ENCODE measurements at regions not wholly inside any gene's neighbourhood (a gene's known extent, or its start where the extent isn't known, plus 50 kb on each side); places are given as distances from the start of the nearest gene placed in this dataset.

DNA sequence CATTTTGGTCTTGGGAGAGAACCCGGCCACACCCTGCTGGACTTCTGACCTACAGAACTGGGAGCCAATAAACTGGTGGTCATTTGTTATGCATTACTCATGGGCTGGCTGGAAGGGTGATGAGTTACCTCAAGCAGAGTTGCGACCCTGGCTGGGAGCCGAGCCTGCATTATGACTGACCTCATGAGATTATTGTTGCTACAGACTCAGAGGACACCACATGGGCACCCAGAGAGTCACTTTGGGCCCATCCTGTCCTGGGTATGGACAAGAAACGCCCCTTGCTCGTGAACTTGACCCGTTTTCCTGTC, 531.7 kb downstream of the TBC1D22A start:
- no peak for DNase-seq (ENCODE audit: extremely low read depth, low read depth)
- TF ChIP-seq, protein P1, sequence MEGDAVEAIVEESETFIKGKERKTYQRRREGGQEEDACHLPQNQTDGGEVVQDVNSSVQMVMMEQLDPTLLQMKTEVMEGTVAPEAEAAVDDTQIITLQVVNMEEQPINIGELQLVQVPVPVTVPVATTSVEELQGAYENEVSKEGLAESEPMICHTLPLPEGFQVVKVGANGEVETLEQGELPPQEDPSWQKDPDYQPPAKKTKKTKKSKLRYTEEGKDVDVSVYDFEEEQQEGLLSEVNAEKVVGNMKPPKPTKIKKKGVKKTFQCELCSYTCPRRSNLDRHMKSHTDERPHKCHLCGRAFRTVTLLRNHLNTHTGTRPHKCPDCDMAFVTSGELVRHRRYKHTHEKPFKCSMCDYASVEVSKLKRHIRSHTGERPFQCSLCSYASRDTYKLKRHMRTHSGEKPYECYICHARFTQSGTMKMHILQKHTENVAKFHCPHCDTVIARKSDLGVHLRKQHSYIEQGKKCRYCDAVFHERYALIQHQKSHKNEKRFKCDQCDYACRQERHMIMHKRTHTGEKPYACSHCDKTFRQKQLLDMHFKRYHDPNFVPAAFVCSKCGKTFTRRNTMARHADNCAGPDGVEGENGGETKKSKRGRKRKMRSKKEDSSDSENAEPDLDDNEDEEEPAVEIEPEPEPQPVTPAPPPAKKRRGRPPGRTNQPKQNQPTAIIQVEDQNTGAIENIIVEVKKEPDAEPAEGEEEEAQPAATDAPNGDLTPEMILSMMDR (IDR thresholded peaks at IDR 0.05; ENCODE audit: low read depth, low read length, missing control alignments) = no peak
- no peak overlapping the region for H3K4me3 ChIP-seq (replicated peaks; ENCODE audit: low read depth, low read length)

DNA sequence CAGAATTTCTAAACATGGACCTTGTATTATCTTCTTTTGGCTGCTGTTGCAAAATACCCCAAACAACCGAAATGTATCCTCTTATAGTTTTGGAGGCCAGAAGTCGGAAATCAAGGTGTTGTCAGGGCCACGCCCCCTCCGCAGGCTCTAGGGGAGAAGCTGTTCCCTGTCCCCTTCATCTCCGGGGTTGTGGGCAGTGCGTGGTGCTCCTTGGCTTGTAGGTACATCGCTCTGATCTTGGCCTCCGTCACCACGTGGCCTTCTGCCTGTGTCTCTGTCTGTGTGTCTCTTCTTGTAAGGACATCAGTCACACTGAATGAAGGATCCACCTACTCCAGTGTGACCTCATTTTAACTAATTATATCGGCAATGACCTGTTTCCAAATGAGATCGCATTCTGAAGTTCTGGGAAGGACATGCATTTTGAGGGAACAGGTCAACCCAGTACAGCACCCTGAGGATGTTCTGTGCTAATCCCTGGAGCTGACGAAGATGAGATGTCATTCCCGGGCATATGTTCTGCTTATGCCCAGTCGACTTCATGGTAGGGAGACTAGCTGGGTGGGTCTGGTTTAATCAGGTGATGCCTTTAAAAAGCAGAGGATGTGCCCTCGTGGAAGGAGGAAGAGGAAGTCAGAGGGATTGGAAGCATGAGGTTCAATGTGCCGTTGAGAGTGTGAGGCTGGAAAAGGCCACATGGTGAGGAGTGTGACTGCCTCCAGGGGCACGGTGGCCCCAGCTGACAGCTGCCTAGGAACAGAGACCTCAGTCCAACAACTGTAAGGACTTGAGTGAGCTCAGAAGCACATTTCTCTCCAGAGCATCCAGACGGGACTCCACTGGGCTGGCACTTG, 531.1 kb downstream of the TBC1D22A start:
- TF ChIP-seq, protein P1 (IDR thresholded peaks at IDR 0.05; ENCODE audit: low read depth, low read length, missing control alignments) = no peak
- H3K4me3 ChIP-seq (replicated peaks; ENCODE audit: low read depth, low read length) = no peak overlapping the region
- no peak for DNase-seq (ENCODE audit: extremely low read depth, low read depth)

DNA sequence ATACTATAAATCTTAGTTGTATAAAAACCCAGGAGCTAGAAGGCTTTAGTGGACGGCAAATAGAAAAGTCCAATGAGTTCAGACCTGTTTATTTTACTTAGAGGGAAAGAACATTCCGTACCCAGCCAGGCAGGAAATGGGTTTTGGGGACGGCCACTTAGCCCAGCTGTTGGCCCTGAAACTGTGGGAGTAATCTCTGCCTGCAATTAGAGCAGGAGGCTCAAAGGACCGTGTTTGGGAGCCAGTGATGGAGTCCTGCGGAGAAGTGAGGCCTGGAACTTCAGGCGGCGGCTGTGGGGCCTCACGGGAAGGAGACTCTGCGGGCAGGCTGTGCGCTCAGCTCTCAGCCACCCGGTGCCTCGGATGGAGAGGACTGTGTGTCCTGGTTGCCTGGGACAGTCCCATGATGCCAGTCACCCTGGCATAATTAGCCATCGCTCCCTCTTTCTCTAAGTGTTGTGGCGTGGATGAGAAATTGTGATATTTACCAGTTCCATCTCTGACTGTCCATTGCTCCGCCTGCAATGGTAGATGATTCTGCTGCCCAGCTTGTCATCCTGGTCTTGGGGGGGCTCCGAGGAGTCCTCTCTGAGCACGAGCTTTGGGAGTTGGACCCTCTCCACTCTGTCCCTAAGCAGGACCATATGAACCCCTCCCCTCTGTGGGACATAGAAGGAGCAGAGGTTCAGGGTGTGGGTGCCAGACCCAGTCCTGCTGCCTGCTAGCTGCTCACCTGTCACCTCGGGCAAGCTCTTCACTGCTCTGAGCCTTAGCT, 530.3 kb downstream of the TBC1D22A start:
- TF ChIP-seq, protein P1 (IDR thresholded peaks at IDR 0.05; ENCODE audit: low read depth, low read length, missing control alignments) = no peak
- DNase-seq (ENCODE audit: extremely low read depth, low read depth) = no peak

DNA sequence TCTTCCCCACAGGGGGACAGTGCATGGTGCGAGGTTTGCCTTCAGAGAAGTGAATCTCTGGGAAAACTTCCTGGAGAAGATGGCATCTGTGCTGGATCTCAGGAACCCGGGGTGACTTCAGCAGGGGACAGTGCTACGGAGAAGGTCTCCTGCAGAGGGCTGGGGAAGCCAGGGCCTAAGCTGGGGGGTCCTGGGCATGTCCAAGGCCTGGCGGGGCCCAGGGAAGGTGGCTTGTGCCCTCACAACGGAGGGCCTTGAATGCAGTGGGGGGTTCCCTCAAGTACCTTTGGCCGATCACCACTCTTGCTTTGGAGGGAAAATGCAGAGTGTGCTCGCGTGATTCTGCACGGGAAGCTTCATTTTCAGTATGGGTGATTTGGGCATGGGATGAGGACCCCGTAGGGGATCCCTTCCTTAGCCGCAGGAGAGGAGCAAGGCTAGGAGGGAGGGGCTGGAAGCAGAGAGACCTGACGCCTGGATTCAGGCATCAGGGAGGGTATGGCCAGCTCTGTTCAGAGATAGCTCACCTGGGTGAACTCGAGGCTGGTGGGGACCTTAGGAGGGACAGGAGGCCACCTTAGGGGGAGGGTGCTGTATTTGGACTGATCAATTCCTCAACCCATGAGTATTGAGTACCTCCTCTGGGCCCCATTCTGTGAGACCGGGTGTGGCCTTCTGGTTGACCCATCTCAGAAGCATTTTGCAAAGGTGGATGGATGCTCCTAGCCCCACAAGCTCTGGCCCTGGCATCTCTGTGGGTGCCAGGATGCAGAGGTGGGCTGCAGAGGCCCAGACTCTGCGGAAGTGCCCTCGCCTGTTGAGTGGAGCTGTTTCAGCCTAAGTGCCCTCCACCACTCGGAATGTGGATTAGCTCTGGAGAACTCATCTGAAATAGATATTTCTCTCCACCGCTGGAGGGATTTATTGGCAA, 529.4 kb downstream of the TBC1D22A start:
- TF ChIP-seq, protein P1 (IDR thresholded peaks at IDR 0.05; ENCODE audit: low read depth, low read length, missing control alignments) = no peak
- no peak for DNase-seq (ENCODE audit: extremely low read depth, low read depth)
- H3K4me3 ChIP-seq (replicated peaks; ENCODE audit: low read depth, low read length) = no peak overlapping the region

More for the DNA sequence above, 530.3 kb downstream of the TBC1D22A start:
- no peak overlapping the region for H3K4me3 ChIP-seq (replicated peaks; ENCODE audit: low read depth, low read length)

GRCh38 chr22:47290706-47291430, 528.4 kb downstream of the TBC1D22A start:
- no peak overlapping the region for H3K4me3 ChIP-seq (replicated peaks; ENCODE audit: low read depth, low read length)
- TF ChIP-seq, protein P1 (IDR thresholded peaks at IDR 0.05; ENCODE audit: low read depth, low read length, missing control alignments) = no peak
- no peak for DNase-seq (ENCODE audit: extremely low read depth, low read depth)
